IPS DF 6.9 (cell line): ENCODE measurements at regions not wholly inside any gene's neighbourhood (a gene's known extent, or its start where the extent isn't known, plus 50 kb on each side); places are given as distances from the start of the nearest gene placed in this dataset.

Experiments used
- DNase-seq: peaks from one replicate; pipeline ENCODE4 v3.0.0-alpha.2; 2013; ENCODE audit warnings: low read depth, low spot score
- H3K27ac ChIP-seq: one replicate; pipeline ENCODE4 v1.5.1; 2013; ENCODE audit warnings: low read length, control low read depth
- H3K27me3 ChIP-seq: 2 replicates; pipeline ENCODE4 v1.6.1; 2013; ENCODE audit warnings: mild to moderate bottlenecking, low read length; ENCODE audit not compliant: control insufficient read depth, insufficient read depth
- H3K36me3 ChIP-seq: 2 replicates; pipeline ENCODE4 v1.6.1; 2013; ENCODE audit warnings: low read length; ENCODE audit not compliant: control insufficient read depth, insufficient read depth
- H3K4me1 ChIP-seq: 2 replicates; pipeline ENCODE4 v1.6.1; 2013; ENCODE audit warnings: low read length; ENCODE audit not compliant: control insufficient read depth, insufficient read depth
- H3K4me3 ChIP-seq: 2 replicates; pipeline ENCODE4 v1.5.1; 2013; ENCODE audit warnings: mild to moderate bottlenecking, low read length
- H3K9me3 ChIP-seq: 2 replicates; pipeline ENCODE4 v1.6.1; 2013; ENCODE audit warnings: low read length, inconsistent platforms; ENCODE audit not compliant: control insufficient read depth, insufficient read depth
- WGBS: extraction: QIAGEN DNeasy Blood & Tissue Kit; methylation state at CpG from one replicate; pipeline ENCODE4 v1.1.7; 2013; ENCODE audit warnings: mixed read lengths, missing lambda C conversion rate; ENCODE audit not compliant: insufficient read length, insufficient coverage; 5-methylcytosine and 5-hydroxymethylcytosine counted together

DNA sequence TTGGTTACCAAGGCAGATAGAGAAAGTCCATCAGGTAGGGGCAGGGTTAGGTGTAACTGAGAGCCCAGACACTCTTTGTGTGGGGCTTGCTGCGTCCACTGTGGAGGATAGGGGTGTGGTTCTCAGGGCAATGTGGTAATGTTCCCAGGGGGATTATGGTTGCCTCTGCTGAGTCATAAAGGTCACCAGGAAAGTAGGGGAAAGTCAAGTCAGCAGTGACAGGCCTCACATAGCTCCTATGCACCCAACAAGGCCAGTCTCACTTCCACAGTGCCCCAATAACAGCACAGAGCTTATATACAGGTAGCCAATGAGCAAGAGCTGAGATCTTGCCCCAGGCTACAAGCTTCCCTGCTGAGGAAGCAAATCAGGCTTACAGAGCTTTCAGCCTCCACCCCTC is 1438.0 kb upstream of the ZEB2 start:
- no peak for DNase-seq
- H3K4me3 ChIP-seq, result no peak overlapping the region
- H3K27me3 ChIP-seq, result no peaks in the 10 kb centered on the region
- no CpG with 5 or more reads among the region's 1 CpG for WGBS
- 0 out of 2 replicates have a peak, but pooled peaks cover 2% of the 10 kb centered on the region for H3K9me3 ChIP-seq
- no peak overlapping the region for H3K27ac ChIP-seq
- no peaks in the 10 kb centered on the region for H3K36me3 ChIP-seq
- H3K4me1 ChIP-seq, result no peaks in the 10 kb centered on the region

DNA sequence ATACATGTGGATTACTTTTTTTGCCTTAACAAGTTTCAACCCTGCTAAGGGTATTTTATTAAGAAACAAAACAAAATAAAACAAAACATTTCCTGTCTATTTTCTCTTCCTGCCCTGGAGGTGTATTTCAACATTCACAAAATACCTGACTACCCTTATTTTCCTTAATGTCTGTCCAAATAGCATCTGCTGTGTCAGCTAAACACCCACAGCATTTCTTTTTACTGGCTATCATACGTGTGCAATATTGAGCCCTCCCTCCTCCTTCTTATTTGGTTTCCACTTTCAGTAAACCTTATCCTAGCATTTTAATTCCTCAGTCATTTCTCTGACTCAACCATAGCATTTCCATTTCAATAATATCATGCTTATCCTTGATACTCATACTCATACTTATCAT is 1420.0 kb upstream of the ZEB2 start:
- WGBS, result no CpG with 5 or more reads among the region's 1 CpG
- Histone ChIP-seq H3K4me3 (no peak overlapping the region), H3K27ac (no peak overlapping the region), H3K4me1 (no peaks in the 10 kb centered on the region), H3K36me3 (no peaks in the 10 kb centered on the region), H3K27me3 (no peaks in the 10 kb centered on the region), H3K9me3 (no peaks in the 10 kb centered on the region)
- DNase-seq, result no peak

DNA sequence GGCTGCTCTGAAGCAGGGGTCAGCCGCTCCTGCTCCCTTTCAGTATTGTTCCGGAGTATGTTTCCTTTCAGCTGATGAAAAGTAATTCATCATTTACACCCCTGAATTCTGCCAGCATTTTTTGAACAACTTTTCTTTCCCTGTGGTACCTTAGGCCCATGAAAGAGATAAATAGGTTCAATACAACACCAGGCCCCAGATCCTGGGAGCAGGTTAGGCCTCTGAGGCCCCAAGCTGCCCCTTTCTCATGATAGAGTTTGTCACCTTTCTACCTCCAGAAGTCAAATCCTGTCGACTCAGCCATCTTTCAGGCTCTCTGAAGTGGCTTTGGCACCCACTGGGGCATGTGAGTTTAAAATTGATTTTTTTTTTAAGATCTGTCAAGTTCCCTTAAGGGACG is 1415.1 kb upstream of the ZEB2 start:
- no peaks in the 10 kb centered on the region for H3K27me3 ChIP-seq
- H3K4me3 ChIP-seq, result no peak overlapping the region
- WGBS, result no CpG with 5 or more reads among the region's 4 CpGs
- no peaks in the 10 kb centered on the region for H3K36me3 ChIP-seq
- H3K27ac ChIP-seq, result no peak overlapping the region
- H3K9me3 ChIP-seq, result no peaks in the 10 kb centered on the region
- no peaks in the 10 kb centered on the region for H3K4me1 ChIP-seq
- DNase-seq, result no peak

DNA sequence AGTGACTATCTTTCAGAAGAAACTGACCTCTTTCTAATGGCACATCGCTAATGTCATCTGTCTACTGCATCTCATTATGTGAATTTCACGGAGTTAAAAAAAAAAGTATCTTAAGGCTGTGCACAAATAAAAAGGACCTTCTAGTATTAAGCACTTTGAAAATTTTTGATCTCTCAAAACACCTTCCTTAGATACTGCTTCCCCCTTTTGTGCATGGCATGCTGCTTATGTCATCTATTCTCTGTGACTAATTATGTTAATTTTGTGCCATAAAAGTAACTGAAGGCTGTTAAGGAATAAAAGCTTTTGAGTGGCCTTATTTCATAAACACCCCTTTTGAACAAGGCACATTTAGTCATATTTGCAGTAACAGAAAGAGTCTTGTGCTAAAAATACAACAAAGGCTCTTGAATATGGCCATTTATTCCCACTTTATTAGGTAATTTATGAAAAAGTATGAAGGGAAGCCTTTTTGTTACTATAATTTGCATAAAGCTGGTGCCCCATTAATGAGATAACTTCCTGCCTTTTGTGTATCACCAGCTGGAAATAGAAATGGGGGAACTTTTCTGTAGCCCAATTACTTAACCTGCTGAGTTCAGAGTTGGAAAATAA is 1412.0 kb upstream of the ZEB2 start:
- Histone ChIP-seq H3K27me3 (no peaks in the 10 kb centered on the region), H3K27ac (no peak overlapping the region), H3K36me3 (no peaks in the 10 kb centered on the region), H3K9me3 (no peaks in the 10 kb centered on the region), H3K4me3 (no peak overlapping the region), H3K4me1 (no peaks in the 10 kb centered on the region)
- WGBS, result no CpG with 5 or more reads among the region's 2 CpGs
- no peak for DNase-seq

DNA sequence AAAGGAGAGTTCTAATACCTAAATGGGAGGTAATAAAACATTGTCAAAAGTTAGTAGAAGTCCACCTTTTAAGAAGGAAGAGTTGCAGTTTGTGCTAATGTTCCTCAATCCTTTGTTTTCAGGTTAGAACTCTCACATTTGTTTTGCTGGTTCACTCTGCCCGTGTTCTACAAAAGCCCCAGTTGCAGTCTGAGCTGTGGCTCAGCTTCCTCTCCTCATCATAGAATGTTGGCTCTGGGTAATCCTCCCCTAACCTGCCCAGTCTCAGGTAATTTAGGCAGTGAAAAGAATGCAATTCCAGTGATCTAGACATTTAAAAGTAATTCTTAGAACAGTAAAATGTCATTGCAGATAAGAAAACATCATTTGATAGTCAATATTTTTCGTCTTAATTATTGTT is 1410.4 kb upstream of the ZEB2 start:
- no peaks in the 10 kb centered on the region for H3K27me3 ChIP-seq
- H3K4me1 ChIP-seq, result no peaks in the 10 kb centered on the region
- H3K36me3 ChIP-seq, result no peaks in the 10 kb centered on the region
- H3K27ac ChIP-seq, result no peak overlapping the region
- no CpG with 5 or more reads among the region's 2 CpGs for WGBS
- H3K9me3 ChIP-seq, result no peaks in the 10 kb centered on the region
- DNase-seq, result no peak
- H3K4me3 ChIP-seq, result no peak overlapping the region

DNA sequence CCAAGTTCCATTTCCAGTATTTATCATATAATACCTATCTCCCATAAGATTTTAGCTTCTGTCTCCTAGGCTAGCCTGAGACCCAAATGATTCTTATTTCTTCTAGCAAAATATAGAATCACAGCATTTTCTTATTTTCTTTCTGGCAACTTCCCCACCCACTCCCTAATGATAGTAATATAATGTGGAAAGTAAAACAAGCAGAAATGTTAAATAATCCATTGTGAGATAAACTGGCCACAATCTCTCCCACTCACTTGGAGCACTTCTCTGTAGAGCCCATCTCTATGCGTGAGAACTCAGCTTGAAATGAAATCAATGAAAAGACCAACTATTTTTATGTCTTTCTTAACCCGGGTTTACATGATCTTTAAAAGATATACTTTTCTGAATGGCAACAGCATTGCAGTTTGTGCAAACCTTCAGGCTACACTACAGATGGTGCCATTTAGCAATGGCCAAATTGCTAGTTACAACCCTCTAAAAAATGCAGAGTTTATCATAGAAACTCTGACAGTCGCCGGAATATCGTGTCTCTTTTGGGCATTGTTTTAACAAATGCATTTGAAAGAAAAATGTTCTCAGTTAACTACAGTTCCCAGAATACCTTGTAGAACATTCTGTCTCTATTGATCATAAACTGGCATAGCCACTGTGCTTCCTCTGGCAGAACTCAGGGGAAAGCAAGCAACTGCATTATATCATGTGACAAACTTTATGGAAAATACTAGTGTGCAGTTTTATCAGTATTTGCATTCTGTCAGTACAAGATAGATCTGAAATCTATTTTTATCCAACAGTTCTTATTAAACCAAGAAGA is 1407.4 kb upstream of the ZEB2 start:
- no CpG with 5 or more reads among the region's 5 CpGs for WGBS
- no peak for DNase-seq
- Histone ChIP-seq H3K36me3 (no peaks in the 10 kb centered on the region), H3K4me3 (no peak overlapping the region), H3K27me3 (no peaks in the 10 kb centered on the region), H3K4me1 (no peaks in the 10 kb centered on the region), H3K27ac (no peak overlapping the region), H3K9me3 (no peaks in the 10 kb centered on the region)

DNA sequence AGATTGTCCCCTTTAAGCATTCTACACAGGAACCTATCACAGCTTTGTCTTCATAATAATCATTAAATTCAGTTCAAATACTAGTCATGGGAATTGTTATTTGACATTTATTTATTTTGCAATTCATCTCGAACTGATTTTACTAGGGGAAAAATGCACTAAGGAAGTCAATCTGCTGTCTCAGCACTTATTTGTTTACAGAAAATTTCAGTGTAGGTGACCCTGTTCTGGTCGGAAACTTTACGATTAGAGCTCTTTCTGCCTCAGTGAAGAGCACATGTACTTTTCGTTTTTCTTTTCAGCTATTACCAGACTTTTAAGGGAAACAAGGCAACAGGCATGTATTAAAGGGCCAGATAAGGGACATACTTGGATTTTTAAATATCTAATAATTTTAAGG is 1405.7 kb upstream of the ZEB2 start:
- Histone ChIP-seq H3K9me3 (no peaks in the 10 kb centered on the region), H3K4me3 (no peak overlapping the region), H3K27ac (no peak overlapping the region), H3K4me1 (no peaks in the 10 kb centered on the region; the same call in 1 of the 2 replicates), H3K27me3 (no peaks in the 10 kb centered on the region), H3K36me3 (no peaks in the 10 kb centered on the region)
- WGBS, result no CpG with 5 or more reads among the region's 4 CpGs
- DNase-seq, result no peak

DNA sequence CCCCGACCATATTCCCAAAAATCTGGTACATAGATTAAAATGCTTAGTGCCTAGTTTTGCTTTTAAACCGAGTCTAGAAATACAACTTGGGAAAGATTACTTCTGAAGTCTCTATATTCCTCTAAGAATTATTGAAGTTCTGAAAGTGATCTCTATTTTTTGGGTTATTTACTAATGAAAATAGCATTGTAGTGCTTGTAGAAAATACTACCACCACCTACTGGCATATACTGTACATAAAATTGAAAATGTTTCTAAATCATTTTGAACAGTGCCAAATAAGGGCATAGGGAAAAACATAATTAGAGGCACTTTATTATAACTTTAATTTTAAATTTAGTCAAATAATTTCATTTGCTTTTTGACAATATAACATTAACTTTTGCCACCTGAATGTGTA is 1399.6 kb upstream of the ZEB2 start:
- no peak for DNase-seq
- Histone ChIP-seq H3K9me3 (no peaks in the 10 kb centered on the region), H3K27ac (no peak overlapping the region), H3K27me3 (no peaks in the 10 kb centered on the region), H3K4me1 (no peaks in the 10 kb centered on the region; the same call in 1 of the 2 replicates), H3K36me3 (no peaks in the 10 kb centered on the region), H3K4me3 (no peak overlapping the region)
- WGBS, result no CpG with 5 or more reads among the region's 2 CpGs

DNA sequence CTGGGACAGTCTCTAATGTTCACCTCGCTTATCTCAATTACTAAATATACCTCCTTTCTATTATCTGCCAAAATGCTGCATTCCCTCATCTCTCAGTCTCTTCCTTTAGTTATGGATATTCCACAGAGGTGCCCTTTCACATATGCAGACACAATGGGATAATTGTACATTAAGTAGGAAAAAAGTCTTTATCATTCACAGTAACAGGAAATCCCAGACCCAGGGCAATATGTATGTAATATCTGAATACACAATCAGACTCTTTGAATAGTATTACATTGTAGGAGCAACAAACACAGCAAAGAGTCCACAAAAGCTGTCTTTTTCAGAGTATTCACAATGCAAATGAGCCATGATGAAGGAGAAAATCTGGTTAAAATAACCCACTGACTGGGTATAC is 1399.0 kb upstream of the ZEB2 start:
- no peak overlapping the region for H3K4me3 ChIP-seq
- H3K27me3 ChIP-seq, result no peaks in the 10 kb centered on the region
- 100% methylated on average over 1 of the region's 1 CpG for WGBS
- no peaks in the 10 kb centered on the region; the same call in 1 of the 2 replicates for H3K4me1 ChIP-seq
- no peak overlapping the region for H3K27ac ChIP-seq
- no peaks in the 10 kb centered on the region for H3K9me3 ChIP-seq
- no peak for DNase-seq
- no peaks in the 10 kb centered on the region for H3K36me3 ChIP-seq

DNA sequence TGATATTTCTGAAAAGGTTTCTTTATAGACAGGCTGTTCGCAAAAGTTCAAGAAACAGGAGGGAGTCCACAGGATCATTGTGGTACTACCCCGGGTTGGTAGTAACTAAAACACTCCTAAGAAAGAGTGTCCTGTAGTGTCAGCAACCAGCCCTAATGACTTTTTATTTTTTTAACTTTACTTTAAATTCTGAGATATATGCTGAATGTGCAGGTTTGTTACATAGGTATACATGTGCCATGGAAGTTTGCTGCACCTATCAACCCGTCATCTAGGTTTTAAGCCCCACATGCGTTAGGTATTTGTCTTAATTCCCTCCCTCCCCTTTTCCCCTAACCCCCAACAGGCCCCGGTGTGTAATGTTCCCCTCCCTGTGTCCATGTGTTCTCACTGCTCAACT is 1396.9 kb upstream of the ZEB2 start:
- H3K4me3 ChIP-seq, result no peak overlapping the region
- no peaks in the 10 kb centered on the region for H3K27me3 ChIP-seq
- WGBS, result no CpG with 5 or more reads among the region's 5 CpGs
- no peaks in the 10 kb centered on the region for H3K36me3 ChIP-seq
- no peak overlapping the region for H3K27ac ChIP-seq
- no peaks in the 10 kb centered on the region; the same call in 1 of the 2 replicates for H3K4me1 ChIP-seq
- DNase-seq, result no peak
- no peaks in the 10 kb centered on the region for H3K9me3 ChIP-seq

DNA sequence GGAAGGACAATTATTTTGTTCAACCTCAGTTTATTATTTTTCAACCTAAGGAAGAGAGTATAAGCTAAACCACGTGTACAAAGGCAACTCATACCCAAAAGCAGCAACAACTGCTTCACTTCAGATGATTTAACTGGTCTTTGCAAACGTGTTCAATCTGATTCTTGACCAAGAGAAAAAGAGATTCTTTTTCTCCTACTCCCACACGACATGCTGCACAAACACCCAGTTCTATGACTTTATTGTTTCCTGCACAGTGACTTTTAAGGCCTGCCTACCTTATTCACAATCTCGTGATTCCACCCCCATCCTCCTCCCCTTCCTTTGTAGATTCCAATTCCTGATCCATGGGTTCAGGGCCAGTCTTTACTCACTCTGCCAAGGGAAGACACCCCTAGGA is 1394.8 kb upstream of the ZEB2 start:
- Histone ChIP-seq H3K36me3 (no peaks in the 10 kb centered on the region), H3K4me3 (no peak overlapping the region), H3K27ac (no peak overlapping the region), H3K9me3 (no peaks in the 10 kb centered on the region), H3K4me1 (no peaks in the 10 kb centered on the region), H3K27me3 (no peaks in the 10 kb centered on the region)
- no CpG with 5 or more reads among the region's 4 CpGs for WGBS
- no peak for DNase-seq
